Right lung (tissue), 2 donors: ENCODE measurements at regions not wholly inside any gene's neighbourhood (a gene's known extent, or its start where the extent isn't known, plus 50 kb on each side); places are given as distances from the start of the nearest gene placed in this dataset.
A peak's percentile ranks its signal among the peaks of the same experiment; 100 is the strongest.

Experiments
- DNase-seq, 2 donors: peaks; one replicate each; pipeline ENCODE4 v3.0.0-alpha.2; 2013

DNA sequence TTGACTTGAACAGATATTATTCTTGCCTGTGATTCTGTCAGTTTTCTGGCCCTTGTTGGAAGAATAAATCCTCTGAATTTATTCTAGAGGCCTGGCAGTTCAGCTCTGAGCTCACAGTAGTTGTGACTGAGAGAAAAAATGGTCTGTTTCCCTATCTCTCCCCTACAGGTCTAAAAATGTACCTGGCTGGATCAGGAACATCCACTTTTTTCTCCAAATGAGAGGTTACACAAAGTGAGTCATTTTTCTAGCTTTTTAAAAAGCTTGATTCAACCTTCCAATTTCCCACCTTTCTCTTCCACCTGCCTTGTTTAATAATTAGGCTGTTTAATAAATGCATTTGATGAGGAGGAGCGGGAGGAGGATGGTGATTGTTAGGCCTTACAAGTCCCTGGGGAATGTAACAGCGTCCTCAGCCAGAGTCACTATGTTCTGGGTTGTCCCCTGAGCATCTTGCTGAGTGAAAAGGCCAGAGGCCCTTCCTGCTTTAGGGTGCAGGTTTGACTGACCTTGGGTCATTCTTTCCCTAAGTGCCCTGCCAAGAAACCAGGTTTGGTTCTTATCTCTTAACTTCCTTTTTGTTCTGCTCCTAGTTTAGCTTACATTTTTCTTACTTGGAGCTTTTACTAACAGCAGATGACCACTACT lies 91.7 kb upstream of the FUT8 start:
- DNase-seq: no peak

GRCh38 chr14:65321370-65321875 lies 91.1 kb upstream of the FUT8 start:
- no peak for DNase-seq

DNA sequence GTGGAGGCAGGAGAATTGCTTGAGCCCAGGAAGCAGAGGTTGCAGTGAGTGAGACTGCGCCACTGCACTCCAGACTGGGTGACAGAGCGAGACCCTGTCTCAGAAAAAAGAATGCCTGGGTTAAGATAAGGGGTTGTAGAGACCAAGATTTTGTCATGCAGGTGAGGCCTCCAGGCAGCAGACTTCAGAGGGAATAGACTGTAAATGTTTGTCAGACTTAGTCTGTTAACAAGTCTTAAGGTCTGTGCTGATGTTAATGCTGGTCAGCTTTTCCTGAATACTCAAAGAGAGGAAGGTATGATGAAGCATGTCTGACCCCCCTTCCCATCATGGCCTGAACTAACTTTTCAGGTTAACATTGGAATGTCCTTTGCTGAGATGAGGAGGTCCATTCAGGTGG lies 83.0 kb upstream of the FUT8 start:
- DNase-seq: no peak

DNA sequence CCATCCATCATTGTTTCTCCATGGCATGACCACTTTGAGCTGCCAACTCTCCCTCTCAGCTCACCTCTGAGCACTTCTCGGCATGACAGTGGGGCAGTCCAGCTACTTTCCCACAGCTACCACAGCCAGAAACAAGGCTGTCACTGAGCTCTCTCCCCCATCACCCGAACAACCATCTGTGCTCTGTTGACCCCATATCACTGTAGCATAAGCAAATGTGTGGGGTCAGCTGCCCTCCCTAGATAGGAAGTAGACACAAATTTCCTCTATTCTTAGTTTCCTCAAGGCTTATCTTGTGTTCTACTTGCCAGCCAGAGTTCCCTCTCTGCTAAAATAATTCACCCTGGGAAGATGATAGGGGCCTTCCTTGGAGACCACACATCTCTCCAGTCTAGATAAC lies 82.6 kb upstream of the FUT8 start:
- DNase-seq: no peak

DNA sequence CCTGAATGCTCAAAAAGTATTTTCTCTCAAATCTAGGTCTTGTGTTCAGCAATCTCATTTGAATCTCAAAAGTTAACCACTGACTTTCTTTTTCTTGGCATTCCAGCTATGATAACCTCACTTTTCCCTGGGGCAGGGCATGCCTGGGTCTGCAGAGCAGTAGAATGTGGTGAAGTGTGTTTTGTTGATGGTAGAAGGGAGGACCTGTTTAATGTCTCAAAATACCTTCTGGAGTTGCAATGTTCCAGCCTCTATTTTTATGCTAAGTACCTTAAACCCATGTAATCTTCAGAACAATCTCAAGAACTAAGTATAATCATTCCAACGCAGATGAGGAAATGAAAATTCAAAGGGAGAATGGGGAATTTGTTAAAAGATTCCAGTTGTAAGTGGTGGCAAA lies 82.1 kb upstream of the FUT8 start:
- DNase-seq: no peak

GRCh38 chr14:65331652-65332051 lies 80.9 kb upstream of the FUT8 start:
- DNase-seq: no peak

- DNase-seq: no peak
Observed at GRCh38 chr14:65332141-65332871, 80.2 kb upstream of the FUT8 start.

- no peak for DNase-seq
Observed at GRCh38 chr14:65333943-65334687, 78.4 kb upstream of the FUT8 start.

DNA sequence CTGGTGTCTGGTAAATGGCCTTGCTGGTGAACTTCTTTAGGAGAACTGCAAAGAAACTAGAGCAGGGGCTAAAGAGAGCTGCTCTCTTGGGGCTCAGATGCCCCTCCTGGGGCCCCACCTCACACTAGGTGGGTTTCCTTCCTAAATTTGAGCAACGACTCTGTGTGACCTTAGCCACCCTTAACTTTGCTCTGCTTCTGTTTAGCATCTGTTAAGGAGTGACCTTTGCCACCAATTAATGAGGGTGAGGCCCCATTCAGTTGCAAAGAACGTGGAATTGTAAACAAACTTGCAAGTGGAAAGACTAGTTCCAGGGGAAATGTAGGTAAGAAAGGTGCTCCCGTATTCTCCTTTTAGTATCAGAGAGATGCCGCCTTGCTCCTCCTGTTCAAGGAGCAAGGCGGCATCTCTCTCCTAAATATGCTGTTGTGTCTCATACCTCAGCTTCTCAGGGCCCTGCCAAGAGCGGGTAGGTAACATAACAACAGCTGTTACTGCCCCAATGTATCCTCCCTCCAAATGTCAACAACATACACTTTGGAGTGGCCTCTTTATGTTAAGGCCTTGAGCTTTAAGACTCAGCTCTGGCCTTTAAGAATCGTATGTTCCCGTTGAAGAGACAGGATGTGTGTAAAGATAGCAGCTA lies 77.6 kb upstream of the FUT8 start:
- peak; percentile 31 to 54 for DNase-seq

- no peak for DNase-seq
Observed at GRCh38 chr14:65335411-65335947, 77.1 kb upstream of the FUT8 start.

DNA sequence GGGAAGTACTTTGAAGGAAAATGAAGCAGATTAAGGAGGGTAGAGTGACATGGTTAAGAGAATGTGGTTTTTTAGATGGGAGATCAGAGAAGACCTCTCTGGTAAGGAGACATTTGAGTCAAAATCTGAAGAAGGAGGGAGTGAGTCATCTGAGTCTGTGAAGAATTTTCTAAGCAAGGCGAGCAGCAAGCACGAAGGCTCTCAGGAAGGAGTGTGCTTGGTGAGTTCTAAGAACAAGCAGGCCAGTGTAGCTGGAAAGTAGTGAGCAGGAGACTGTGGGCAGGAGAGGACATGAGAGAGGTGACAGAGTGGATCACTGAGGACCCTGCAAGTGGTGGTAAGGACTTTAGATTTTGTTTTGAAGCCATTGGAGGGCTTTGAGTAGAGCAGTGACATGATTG lies 76.3 kb upstream of the FUT8 start:
- DNase-seq: no peak

GRCh38 chr14:65339866-65340265 lies 72.7 kb upstream of the FUT8 start:
- no peak for DNase-seq

GRCh38 chr14:65344011-65344410 lies 68.5 kb upstream of the FUT8 start:
- no peak for DNase-seq

GRCh38 chr14:65345266-65345665 lies 67.3 kb upstream of the FUT8 start:
- no peak for DNase-seq

- no peak for DNase-seq
Observed at GRCh38 chr14:65346474-65346873, 66.1 kb upstream of the FUT8 start.

- DNase-seq: no peak
Observed at GRCh38 chr14:65346895-65347294, 65.6 kb upstream of the FUT8 start.

GRCh38 chr14:65348137-65348536 lies 64.4 kb upstream of the FUT8 start:
- peak; percentile 63 to 67 for DNase-seq

- no peak for DNase-seq
Observed at GRCh38 chr14:65349100-65349499, 63.4 kb upstream of the FUT8 start.

DNA sequence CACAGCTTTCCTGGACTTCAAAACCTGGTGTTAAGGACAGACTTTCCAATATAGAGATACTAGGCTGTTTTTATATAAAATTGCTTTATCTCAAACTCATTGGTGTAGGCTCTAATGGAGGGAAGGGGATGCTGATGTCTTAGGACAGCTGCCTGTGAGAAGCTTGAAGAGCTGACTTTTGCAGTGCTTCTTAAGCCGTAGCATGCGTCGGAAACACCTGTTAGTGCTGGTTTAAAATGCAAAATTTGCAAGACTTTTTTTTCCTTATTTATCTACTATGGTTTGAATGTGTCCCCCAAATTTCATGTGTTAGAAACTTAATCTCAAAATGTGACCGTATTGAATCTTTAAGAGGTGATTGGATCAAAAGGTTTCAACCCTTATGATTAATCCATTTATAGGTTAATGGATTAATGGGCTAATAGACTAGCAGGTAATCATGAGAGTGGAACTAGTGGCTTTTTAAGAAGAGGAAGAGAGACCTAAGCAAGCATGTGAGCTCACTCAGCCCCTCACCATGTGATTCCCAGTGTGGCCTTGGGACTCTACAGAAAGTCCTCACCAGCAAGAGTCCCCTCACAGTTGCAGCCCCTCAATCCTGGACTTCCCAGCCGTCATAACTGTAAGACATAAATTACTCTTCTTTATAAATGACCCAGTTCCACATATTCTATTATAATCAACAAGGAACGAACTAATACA lies 60.9 kb upstream of the FUT8 start:
- no peak for DNase-seq

GRCh38 chr14:65352964-65353530 lies 59.5 kb upstream of the FUT8 start:
- no peak for DNase-seq

DNA sequence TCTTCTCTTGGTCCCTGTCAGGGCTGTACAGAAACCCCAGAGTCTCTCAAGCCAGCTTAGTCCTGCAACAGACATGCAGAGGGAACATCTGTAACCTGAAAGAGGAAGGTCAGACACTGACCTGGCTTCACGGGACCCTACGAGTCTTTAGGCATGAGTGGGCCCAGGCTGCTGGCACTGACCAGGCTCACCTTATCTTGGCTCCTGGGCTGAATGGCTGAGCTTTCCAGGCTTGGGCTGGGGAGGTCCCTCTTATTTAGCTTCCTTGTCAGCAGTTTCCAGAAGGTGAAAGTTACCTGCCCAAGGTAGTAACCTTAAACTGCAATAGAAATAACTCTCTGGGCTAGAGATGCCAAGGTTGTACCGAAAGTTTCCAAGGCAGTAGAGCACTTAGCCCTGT lies 58.4 kb upstream of the FUT8 start:
- no peak for DNase-seq
